IMR-90 (cell line): ENCODE measurements at regions not wholly inside any gene's neighbourhood (a gene's known extent, or its start where the extent isn't known, plus 50 kb on each side); places are given as distances from the start of the nearest gene placed in this dataset.

ENCODE experiments used
- ATAC-seq: fragments of 200-7000 bp; cut with Tn5 transposase; 2 replicates; pipeline ENCODE4 v1.9.1; 2020; ENCODE audit warnings: low read depth, mild to moderate bottlenecking, moderate library complexity
- BruUV-seq: library from RNA; stranded (reverse); fragments of 400-500 nt; replicated peaks from 2 replicates; lab custom pipeline; 2021; lab: Mats Ljungman, UMichigan
- CTCF ChIA-PET: fragments of 300-600 bp; formaldehyde crosslinking; extraction: SDS; loops from one replicate; lab custom pipeline; 2021; ENCODE audit warnings: antibody characterized with exemption; lab: Yijun Ruan, JAX
- POLR2A ChIA-PET: fragments of 300-600 bp; sonication (Branson Sonifier 250); formaldehyde crosslinking; loops from one replicate; lab custom pipeline; 2022; ENCODE audit warnings: antibody characterized with exemption; ENCODE audit not compliant: unreplicated experiment; lab: Charles Lee
- DNase-seq: peaks from one replicate; pipeline ENCODE4 v3.0.0; 2013
- H2AFZ ChIP-seq: replicated peaks from 2 replicates; pipeline ENCODE3; 2013; ENCODE audit warnings: low read length, mild to moderate bottlenecking; ENCODE audit not compliant: poor library complexity
- H2AK5ac ChIP-seq: 2 replicates; pipeline ENCODE4 v1.6.1; 2013; ENCODE audit warnings: low read depth, low read length, inconsistent platforms
- H2AK9ac ChIP-seq: replicated peaks from 2 replicates; pipeline ENCODE3; 2013; ENCODE audit warnings: mild to moderate bottlenecking, low read depth, low read length, moderate library complexity; ENCODE audit not compliant: poor library complexity
- H2BK120ac ChIP-seq: 2 replicates; pipeline ENCODE4 v1.6.1; 2013; ENCODE audit warnings: low read depth, low read length, inconsistent platforms
- H2BK15ac ChIP-seq: 3 replicates; pipeline ENCODE4 v1.6.1; 2013; ENCODE audit warnings: low read depth, low read length, inconsistent platforms
- H2BK20ac ChIP-seq: 2 replicates; pipeline ENCODE4 v1.6.1; 2013; ENCODE audit warnings: low read depth, mild to moderate bottlenecking, inconsistent platforms, low read length, moderate library complexity
- H2BK5ac ChIP-seq: 2 replicates; pipeline ENCODE4 v1.6.1; 2013; ENCODE audit warnings: mild to moderate bottlenecking, low read depth, low read length, inconsistent platforms; ENCODE audit not compliant: poor library complexity, severe bottlenecking
- H3K14ac ChIP-seq: replicated peaks from 2 replicates; pipeline ENCODE4 v1.6.1; 2013; ENCODE audit warnings: low read depth, low read length, inconsistent platforms
- H3K18ac ChIP-seq: 2 replicates; pipeline ENCODE4 v1.6.1; 2013; ENCODE audit warnings: low read depth, low read length, control low read depth
- H3K23ac ChIP-seq: 2 replicates; pipeline ENCODE4 v1.6.1; 2013; ENCODE audit warnings: low read depth, low read length, inconsistent platforms
- H3K27ac ChIP-seq: 2 replicates; pipeline ENCODE4 v1.5.1; 2013; ENCODE audit warnings: mild to moderate bottlenecking, control low read depth, low read length; ENCODE audit not compliant: insufficient read depth
- H3K27me3 ChIP-seq: 2 replicates; pipeline ENCODE4 v1.6.1; 2013; ENCODE audit warnings: low read length; ENCODE audit not compliant: control insufficient read depth, insufficient read depth
- H3K36me3 ChIP-seq: 2 replicates; pipeline ENCODE4 v1.6.1; 2013; ENCODE audit warnings: low read length, mixed read lengths; ENCODE audit not compliant: control insufficient read depth, insufficient read depth
- H3K4ac ChIP-seq: 2 replicates; pipeline ENCODE4 v1.6.1; 2013; ENCODE audit warnings: low read depth, low read length, inconsistent platforms
- H3K4me1 ChIP-seq: 2 replicates; pipeline ENCODE4 v1.6.1; 2013; ENCODE audit warnings: low read length, mixed read lengths; ENCODE audit not compliant: control insufficient read depth, insufficient read depth
- H3K4me2 ChIP-seq: 2 replicates; pipeline ENCODE4 v1.6.1; 2013; ENCODE audit warnings: low read depth, mild to moderate bottlenecking, control low read depth, low read length, moderate library complexity
- H3K4me3 ChIP-seq: 2 replicates; pipeline ENCODE4 v1.5.1; 2013; ENCODE audit warnings: low read depth, mild to moderate bottlenecking, control low read depth, low read length, moderate library complexity; ENCODE audit not compliant: insufficient read depth
- H3K56ac ChIP-seq: 2 replicates; pipeline ENCODE4 v1.6.1; 2013; ENCODE audit warnings: low read length, inconsistent platforms; ENCODE audit not compliant: insufficient read depth; ENCODE audit errors: extremely low read depth
- H3K79me1 ChIP-seq, 2 experiments: 2 replicates each; pipeline ENCODE4 v1.6.1; 2013; ENCODE audit warnings: low read length in 2 of 2, inconsistent platforms in 1 of 2, low read depth in 1 of 2
- H3K9ac ChIP-seq: 2 replicates; pipeline ENCODE4 v1.6.1; 2013; ENCODE audit warnings: low read depth, low read length, control low read depth
- H3K9me1 ChIP-seq: 2 replicates; pipeline ENCODE4 v1.6.1; 2013; ENCODE audit warnings: low read length, inconsistent platforms; ENCODE audit not compliant: insufficient read depth
- H3K9me3 ChIP-seq: 2 replicates; pipeline ENCODE4 v1.6.1; 2013; ENCODE audit warnings: low read length; ENCODE audit not compliant: control insufficient read depth, insufficient read depth
- H4K20me1 ChIP-seq: 2 replicates; pipeline ENCODE4 v1.6.1; 2013; ENCODE audit warnings: low read length, inconsistent platforms; ENCODE audit not compliant: insufficient read depth
- H4K5ac ChIP-seq: 2 replicates; pipeline ENCODE4 v1.6.1; 2013; ENCODE audit warnings: mild to moderate bottlenecking, low read depth, low read length, control low read depth
- H4K8ac ChIP-seq, 2 experiments: 2 replicates each; pipeline ENCODE4 v1.6.1; 2013; ENCODE audit warnings: low read depth in 2 of 2, low read length in 2 of 2, control low read depth in 1 of 2, inconsistent platforms in 1 of 2
- H4K91ac ChIP-seq: 2 replicates; pipeline ENCODE4 v1.6.1; 2013; ENCODE audit warnings: low read depth, low read length, inconsistent platforms; ENCODE audit not compliant: insufficient read depth
- BHLHE40 ChIP-seq: fragments of 150-350 bp; IDR thresholded peaks from 2 replicates; pipeline ENCODE4 v1.6.1; 2016; ENCODE audit warnings: mild to moderate bottlenecking, low read depth, low read length
- CEBPB ChIP-seq: IDR thresholded peaks from 2 replicates; pipeline ENCODE4 v1.6.1; 2012; ENCODE audit warnings: low read depth, low read length, improper control_type of control experiment
- CHD1 ChIP-seq: IDR thresholded peaks from 2 replicates; pipeline ENCODE4 v1.6.1; 2012; ENCODE audit warnings: low read depth, low read length, improper control_type of control experiment
- FOS ChIP-seq: fragments of 150-350 bp; IDR thresholded peaks from 2 replicates; pipeline ENCODE4 v1.6.1; 2016; ENCODE audit warnings: low read depth, low read length
- MAZ ChIP-seq: IDR thresholded peaks from 2 replicates; pipeline ENCODE4 v1.6.1; 2012; ENCODE audit warnings: low read depth, mild to moderate bottlenecking, low read length, improper control_type of control experiment, moderate library complexity, borderline replicate concordance
- MXI1 ChIP-seq: IDR thresholded peaks from 2 replicates; pipeline ENCODE4 v1.6.1; 2012; ENCODE audit warnings: low read depth, mild to moderate bottlenecking, low read length, moderate library complexity, borderline replicate concordance
- NFE2L2 ChIP-seq: fragments of 150-350 bp; IDR thresholded peaks from 2 replicates; pipeline ENCODE4 v1.6.1; 2016; ENCODE audit warnings: low read depth, mild to moderate bottlenecking, low read length
- POLR2A ChIP-seq: IDR thresholded peaks from 2 replicates; pipeline ENCODE4 v1.6.1; 2012; ENCODE audit warnings: mild to moderate bottlenecking, low read depth, low read length
- RAD21 ChIP-seq: IDR thresholded peaks from 2 replicates; pipeline ENCODE4 v1.6.1; 2012; ENCODE audit warnings: low read length, improper control_type of control experiment
- RCOR1 ChIP-seq: IDR thresholded peaks from 2 replicates; pipeline ENCODE4 v1.6.1; 2012; ENCODE audit warnings: mild to moderate bottlenecking, low read length, improper control_type of control experiment; ENCODE audit not compliant: insufficient replicate concordance
- RFX5 ChIP-seq: IDR thresholded peaks from 2 replicates; pipeline ENCODE4 v1.8.0; 2012; ENCODE audit warnings: low read depth, mild to moderate bottlenecking, low read length, moderate library complexity
- WGBS, 2 experiments: methylation state at CpG; one replicate each; pipeline versions ENCODE4 v1.1.5 to v1.1.7; 2013; ENCODE audit warnings: missing lambda C conversion rate in 2 of 2; ENCODE audit not compliant: insufficient read length in 1 of 2; ENCODE audit errors: extremely low coverage in 2 of 2; 5-methylcytosine and 5-hydroxymethylcytosine counted together
- dilution Hi-C: fragments of 300-500 bp; cut with HindIII; formaldehyde crosslinking; loops from one replicate; pipeline ENCODE4 v1.14.3; 2018; ENCODE audit warnings: low sequenced_read_pairs; ENCODE audit not compliant: unreplicated experiment
- in situ Hi-C: fragments of 300-500 bp; cut with MboI; formaldehyde crosslinking; loops from 3 replicates; pipeline ENCODE4 v1.14.3; 2019; ENCODE audit warnings: low sequenced_read_pairs, inconsistent platforms, mixed read lengths
- intact Hi-C: fragments of 100-400 bp; cut with micrococcal nuclease; formaldehyde crosslinking; loops from 2 replicates; pipeline ENCODE4 v1.10.0; 2022

- intact Hi-C loops (no loop called here), in situ Hi-C loops (no loop called here), dilution Hi-C loops (no loop called here)
- WGBS, 2 experiments = 100% methylated on average over 1 of the region's 4 CpGs; no CpG with 5 or more reads in 1 of the 2 experiments
- Histone ChIP-seq H2AK5ac (no peak overlapping the region), H2BK15ac (no peak overlapping the region), H2AFZ (no peak overlapping the region), H3K9me1 (peaks cover 13% of the 10 kb centered on the region), H2AK9ac (no peak overlapping the region), H2BK20ac (no peak overlapping the region), H3K27ac (no peak overlapping the region), H3K27me3 (no peaks in the 10 kb centered on the region), H4K8ac (no peak overlapping the region), H4K91ac (no peak overlapping the region), H2BK5ac (no peak overlapping the region), H3K9me3 (peaks cover 2% of the 10 kb centered on the region; the same call in 1 of the 2 replicates), H3K4ac (no peak overlapping the region), H4K20me1 (no peaks in the 10 kb centered on the region), H3K14ac (no peak overlapping the region), H4K5ac (no peak overlapping the region), H3K56ac (no peak overlapping the region), H3K4me2 (no peak overlapping the region), H2BK120ac (no peak overlapping the region), H3K18ac (no peak overlapping the region), H3K36me3 (no peaks in the 10 kb centered on the region), H3K79me1 (no peaks in the 10 kb centered on the region), H3K4me3 (no peak overlapping the region), H3K23ac (no peak overlapping the region), H3K4me1 (peaks cover 14% of the 10 kb centered on the region), H3K9ac (no peak overlapping the region)
- TF ChIP-seq RAD21 (no peak), MXI1 (no peak), CHD1 (no peak), MAZ (no peak), CEBPB (no peak), BHLHE40 (no peak), RCOR1 (no peak), RFX5 (no peak), NFE2L2 (no peak), FOS (no peak), POLR2A (no peak)
- no peak for DNase-seq
- ChIA-PET POLR2A (no interaction called here), CTCF (no interaction called here)
- no peak for ATAC-seq
- no TSS peak for BruUV-seq
These were observed 78.9 kb upstream of the FGF3 start for GRCh38 chr11:69898123-69898522.
